ENCODE measurements at regions not wholly inside any gene's neighbourhood (a gene's known extent, or its start where the extent isn't known, plus 50 kb on each side); places are given as distances from the start of the nearest gene placed in this dataset.

GRCh38 chr5:41574391-41574790 lies 64.0 kb upstream of the PLCXD3 start:
- Histone ChIP-seq H3K18ac (ENCODE audit: low read depth, low read length) (no peak overlapping the region), H4K20me1 (ENCODE audit: insufficient read depth, low read length) (no peaks in the 10 kb centered on the region), H3K9ac (ENCODE audit: low read depth, low read length) (no peak overlapping the region), H3K9me3 (ENCODE audit: control insufficient read depth, insufficient read depth, low read length) (no peaks in the 10 kb centered on the region), H4K91ac (ENCODE audit: insufficient read depth, low read depth, low read length) (no peak overlapping the region), H2BK15ac (ENCODE audit: low read depth, low read length) (no peak overlapping the region), H2AFZ (replicated peaks; ENCODE audit: low read length, poor library complexity) (no peak overlapping the region), H3K9me1 (ENCODE audit: insufficient read depth, low read length) (no peaks in the 10 kb centered on the region), H3K4me2 (ENCODE audit: low read depth, low read length) (no peak overlapping the region), H3K23ac (ENCODE audit: low read depth, low read length) (no peak overlapping the region), H3K56ac (ENCODE audit: extremely low read depth, insufficient read depth, low read length) (no peak overlapping the region), H3K4me3 (ENCODE audit: insufficient read depth, low read depth, low read length) (no peak overlapping the region), H3K27ac (ENCODE audit: insufficient read depth, low read length) (no peak overlapping the region), H2BK120ac (ENCODE audit: low read depth, low read length) (no peak overlapping the region), H2AK9ac (replicated peaks; ENCODE audit: low read depth, low read length, poor library complexity) (no peak overlapping the region), H2AK5ac (ENCODE audit: low read depth, low read length) (no peak overlapping the region), H3K79me1 (ENCODE audit: low read depth in 1 of 2, low read length in 2 of 2) (no peaks in the 10 kb centered on the region), H3K4ac (ENCODE audit: low read depth, low read length) (no peak overlapping the region), H3K36me3 (ENCODE audit: control insufficient read depth, insufficient read depth, low read length) (no peaks in the 10 kb centered on the region), H2BK20ac (ENCODE audit: low read depth, low read length) (no peak overlapping the region), H3K4me1 (ENCODE audit: control insufficient read depth, insufficient read depth, low read length) (no peaks in the 10 kb centered on the region), H3K27me3 (ENCODE audit: control insufficient read depth, insufficient read depth, low read length) (no peaks in the 10 kb centered on the region), H3K14ac (replicated peaks; ENCODE audit: low read depth, low read length) (no peak overlapping the region), H2BK5ac (ENCODE audit: low read depth, low read length, poor library complexity, severe bottlenecking) (no peak overlapping the region), H4K8ac (ENCODE audit: low read depth in 2 of 2, low read length in 2 of 2) (no peak overlapping the region), H4K5ac (ENCODE audit: low read depth, low read length) (no peak overlapping the region)
- intact Hi-C loops (cut with micrococcal nuclease), result no loop called here
- no peak for TF ChIP-seq USF2 (IDR thresholded peaks at IDR 0.05; ENCODE audit: low read depth, low read length)
- no peak for TF ChIP-seq RCOR1 (IDR thresholded peaks at IDR 0.05; ENCODE audit: insufficient replicate concordance, low read length)
- no peak for TF ChIP-seq CEBPB (IDR thresholded peaks at IDR 0.05; ENCODE audit: low read depth, low read length)
- TF ChIP-seq POLR2A (IDR thresholded peaks at IDR 0.05; ENCODE audit: low read depth, low read length), result no peak
- no peak for TF ChIP-seq NFE2L2 (IDR thresholded peaks at IDR 0.05; ENCODE audit: low read depth, low read length)
- TF ChIP-seq RAD21 (IDR thresholded peaks at IDR 0.05; ENCODE audit: low read length), result no peak
- no peak for TF ChIP-seq CHD1 (IDR thresholded peaks at IDR 0.05; ENCODE audit: low read depth, low read length)
- no peak for TF ChIP-seq BHLHE40 (IDR thresholded peaks at IDR 0.05; ENCODE audit: low read depth, low read length)
- no peak for TF ChIP-seq FOS (IDR thresholded peaks at IDR 0.05; ENCODE audit: low read depth, low read length)
- BruUV-seq (replicated peaks), result no TSS peak
- ChIA-PET POLR2A (ENCODE audit: unreplicated experiment) (no interaction called here), CTCF (no interaction called here)
- dilution Hi-C loops (cut with HindIII; ENCODE audit: low sequenced_read_pairs, unreplicated experiment), result no loop called here
- ATAC-seq (ENCODE audit: low read depth) (no peak), DNase-seq (no peak)
- WGBS, 2 experiments (ENCODE audit: extremely low coverage in 2 of 2, insufficient read length in 1 of 2), result no CpG with 5 or more reads among the region's 2 CpGs
- in situ Hi-C loops (cut with MboI; ENCODE audit: low sequenced_read_pairs), result no loop called here
